SHP77 treated with DMSO at 0.1 percent for 48 hours (cell line): ENCODE measurements at regions not wholly inside any gene's neighbourhood (a gene's known extent, or its start where the extent isn't known, plus 50 kb on each side); places are given as distances from the start of the nearest gene placed in this dataset.
"Not testable (repeated sequence)": the region's sequence is repeated elsewhere in the genome, so short reads cannot be mapped to it uniquely, and the experiment has no call there.

Experiments
- DNase-seq: peaks from one replicate; lab custom pipeline; 2025; lab: John Stamatoyannopoulos, UW

- no peak for DNase-seq
Observed at GRCh38 chr6:71053475-71053874, 96.6 kb upstream of the B3GAT2 start.

- no peak for DNase-seq
Observed at GRCh38 chr6:71056656-71057055, 99.8 kb upstream of the B3GAT2 start.

GRCh38 chr6:71066153-71066552 is 109.3 kb upstream of the B3GAT2 start:
- DNase-seq = no peak

GRCh38 chr6:71067816-71068215 is 111.0 kb upstream of the B3GAT2 start:
- no peak for DNase-seq

GRCh38 chr6:71072508-71072907 is 115.6 kb upstream of the B3GAT2 start:
- no peak for DNase-seq

GRCh38 chr6:71077655-71078054 is 120.8 kb upstream of the B3GAT2 start:
- no peak for DNase-seq

- DNase-seq = no peak
Observed at GRCh38 chr6:71079677-71080076, 122.8 kb upstream of the B3GAT2 start.

GRCh38 chr6:71080133-71080532 is 123.3 kb upstream of the B3GAT2 start:
- DNase-seq = no peak

GRCh38 chr6:71080826-71081225 is 124.0 kb upstream of the B3GAT2 start:
- no peak for DNase-seq

GRCh38 chr6:71082033-71082650 is 125.3 kb upstream of the B3GAT2 start:
- DNase-seq = no peak

- no peak for DNase-seq
Observed at GRCh38 chr6:71083308-71083820, 126.5 kb upstream of the B3GAT2 start.

GRCh38 chr6:71088166-71088565 is 131.3 kb upstream of the B3GAT2 start:
- no peak for DNase-seq

GRCh38 chr6:71090217-71090616 is 133.4 kb upstream of the B3GAT2 start:
- DNase-seq = no peak

- DNase-seq = no peak
Observed at GRCh38 chr6:71091167-71091566, 134.3 kb upstream of the B3GAT2 start.

GRCh38 chr6:71091956-71092355 is 135.1 kb upstream of the B3GAT2 start:
- DNase-seq = no peak

- DNase-seq = not testable (repeated sequence)
Observed at GRCh38 chr6:71097264-71097663, 140.4 kb upstream of the B3GAT2 start.

- no peak for DNase-seq
Observed at GRCh38 chr6:71099649-71100048, 142.8 kb upstream of the B3GAT2 start.

GRCh38 chr6:71103130-71103529 is 146.3 kb upstream of the B3GAT2 start:
- no peak for DNase-seq

GRCh38 chr6:71103641-71104040 is 146.8 kb upstream of the B3GAT2 start:
- no peak for DNase-seq

GRCh38 chr6:71106276-71106675 is 149.4 kb upstream of the B3GAT2 start:
- DNase-seq = no peak

GRCh38 chr6:71107911-71108420 is 151.1 kb upstream of the B3GAT2 start:
- DNase-seq = peak; percentile 54

- DNase-seq = no peak
Observed at GRCh38 chr6:71114544-71114943, 157.7 kb upstream of the B3GAT2 start.

GRCh38 chr6:71114986-71115385 is 158.1 kb upstream of the B3GAT2 start:
- no peak for DNase-seq

- DNase-seq = no peak
Observed at GRCh38 chr6:71119560-71119959, 162.7 kb upstream of the B3GAT2 start.
